Lung (tissue), 11 donors: ENCODE measurements at regions not wholly inside any gene's neighbourhood (a gene's known extent, or its start where the extent isn't known, plus 50 kb on each side); places are given as distances from the start of the nearest gene placed in this dataset.

Experiments used
- ATAC-seq: fragments of 200-7000 bp; cut with Tn5 transposase; one replicate; pipeline ENCODE4 v1.9.1; 2020; ENCODE audit warnings: moderate number of reproducible peaks; ENCODE audit not compliant: insufficient read depth, low FRiP score
- DNase-seq, 3 donors: peaks; one replicate each; pipeline ENCODE4 v3.0.0-alpha.2; 2013 to 2017
- H3K27ac ChIP-seq, 2 donors: one replicate each; pipeline ENCODE4 v1.5.1; 2013; ENCODE audit warnings: mild to moderate bottlenecking in 2 of 2, moderate library complexity in 2 of 2, control low read depth in 1 of 2, inconsistent platforms in 1 of 2, low read depth in 1 of 2, low read length in 1 of 2
- H3K27me3 ChIP-seq, 3 donors: one replicate each; pipeline ENCODE4 v1.5.1; 2013; ENCODE audit warnings: low read length in 2 of 3; ENCODE audit not compliant: control insufficient read depth in 3 of 3, insufficient read depth in 3 of 3
- H3K36me3 ChIP-seq, 4 donors: one replicate each; pipeline ENCODE4 v1.5.1; 2013; ENCODE audit warnings: low read length in 4 of 4, mild to moderate bottlenecking in 1 of 4, moderate library complexity in 1 of 4; ENCODE audit not compliant: control insufficient read depth in 4 of 4, insufficient read depth in 4 of 4
- H3K4me1 ChIP-seq, 5 donors: one replicate each; pipeline ENCODE4 v1.5.1; 2013; ENCODE audit warnings: low read length in 5 of 5, mild to moderate bottlenecking in 2 of 5, moderate library complexity in 1 of 5; ENCODE audit not compliant: control insufficient read depth in 5 of 5, insufficient read depth in 5 of 5
- H3K4me3 ChIP-seq: one replicate; pipeline ENCODE4 v1.5.1; 2013; ENCODE audit warnings: mild to moderate bottlenecking, control low read depth, moderate library complexity
- H3K9ac ChIP-seq, 2 donors: one replicate each; pipeline ENCODE4 v1.5.1; 2013; ENCODE audit warnings: low read length in 2 of 2, control low read depth in 1 of 2; ENCODE audit not compliant: insufficient read depth in 1 of 2
- H3K9me3 ChIP-seq, 4 donors: one replicate each; pipeline ENCODE4 v1.5.1; 2013; ENCODE audit warnings: low read length in 3 of 4, mild to moderate bottlenecking in 1 of 4, moderate library complexity in 1 of 4; ENCODE audit not compliant: control insufficient read depth in 4 of 4, insufficient read depth in 3 of 4
- WGBS, 2 donors: extraction: QIAGEN DNeasy Blood & Tissue Kit; methylation state at CpG; one replicate each; pipeline ENCODE4 v1.1.7; 2013; 5-methylcytosine and 5-hydroxymethylcytosine counted together
- TF ChIP-seq, protein P1 (sequence below): IDR thresholded peaks from 2 replicates; pipeline ENCODE4 v1.5.1; 2012; ENCODE audit warnings: mild to moderate bottlenecking; ENCODE audit errors: control extremely low read depth, extremely low read depth
- donor health status: control.
- donor health status: control.
- donor health status: Bipolar disorder and iron deficiency.
- donor health status: healthy.
- donor health status: DM: yes; HTN: yes; CAD: no.

- DNase-seq = peak in 1 of 3 donors; percentile 33
- Histone ChIP-seq H3K4me1 (peaks cover 0 to 38% (median 9%) of the 10 kb centered on the region in 5 donors), H3K9ac (peak overlapping the region in 1 of 2 donors; percentile 50), H3K36me3 (no peaks in the 10 kb centered on the region), H3K4me3 (no peak overlapping the region), H3K27me3 (peaks cover 0 to 4% (median 0%) of the 10 kb centered on the region in 3 donors), H3K27ac (no peak overlapping the region), H3K9me3 (no peaks in the 10 kb centered on the region)
- 83% methylated on average over 10 of the region's 10 CpGs for WGBS, 2 donors
- no peak for ATAC-seq
- TF ChIP-seq, protein P1, sequence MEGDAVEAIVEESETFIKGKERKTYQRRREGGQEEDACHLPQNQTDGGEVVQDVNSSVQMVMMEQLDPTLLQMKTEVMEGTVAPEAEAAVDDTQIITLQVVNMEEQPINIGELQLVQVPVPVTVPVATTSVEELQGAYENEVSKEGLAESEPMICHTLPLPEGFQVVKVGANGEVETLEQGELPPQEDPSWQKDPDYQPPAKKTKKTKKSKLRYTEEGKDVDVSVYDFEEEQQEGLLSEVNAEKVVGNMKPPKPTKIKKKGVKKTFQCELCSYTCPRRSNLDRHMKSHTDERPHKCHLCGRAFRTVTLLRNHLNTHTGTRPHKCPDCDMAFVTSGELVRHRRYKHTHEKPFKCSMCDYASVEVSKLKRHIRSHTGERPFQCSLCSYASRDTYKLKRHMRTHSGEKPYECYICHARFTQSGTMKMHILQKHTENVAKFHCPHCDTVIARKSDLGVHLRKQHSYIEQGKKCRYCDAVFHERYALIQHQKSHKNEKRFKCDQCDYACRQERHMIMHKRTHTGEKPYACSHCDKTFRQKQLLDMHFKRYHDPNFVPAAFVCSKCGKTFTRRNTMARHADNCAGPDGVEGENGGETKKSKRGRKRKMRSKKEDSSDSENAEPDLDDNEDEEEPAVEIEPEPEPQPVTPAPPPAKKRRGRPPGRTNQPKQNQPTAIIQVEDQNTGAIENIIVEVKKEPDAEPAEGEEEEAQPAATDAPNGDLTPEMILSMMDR = no peak
Observed at GRCh38 chr7:25392588-25393338, 164.5 kb upstream of the NPVF start.

DNA sequence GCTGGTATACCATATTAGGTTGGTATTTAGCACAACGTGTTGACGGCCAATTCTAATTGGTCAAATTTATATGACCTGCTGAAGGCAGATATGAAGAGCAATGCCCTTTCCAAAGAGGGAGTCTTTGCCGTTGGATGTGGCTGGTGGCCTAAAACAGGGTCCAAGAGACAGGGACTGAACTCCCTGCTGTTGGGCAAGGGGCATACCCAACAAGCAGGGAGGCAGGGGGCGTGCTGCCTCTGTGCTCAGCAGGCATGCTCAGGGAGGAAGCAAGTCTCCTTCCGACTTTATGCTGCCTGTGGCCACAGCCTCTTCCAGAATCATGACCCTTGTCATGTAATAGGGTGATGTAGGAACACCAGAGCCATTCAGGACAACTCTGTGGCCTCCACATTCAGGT is 167.7 kb upstream of the NPVF start:
- 88 to 93% methylated on average over 5 of the region's 5 CpGs for WGBS, 2 donors
- no peak overlapping the region for H3K4me3 ChIP-seq
- TF ChIP-seq, protein P1 = no peak
- DNase-seq = no peak
- no peaks in the 10 kb centered on the region for H3K27me3 ChIP-seq
- peaks cover 0 to 32% (median 9%) of the 10 kb centered on the region in 5 donors for H3K4me1 ChIP-seq
- no peak for ATAC-seq
- no peaks in the 10 kb centered on the region for H3K36me3 ChIP-seq
- no peaks in the 10 kb centered on the region for H3K9me3 ChIP-seq
- no peak overlapping the region for H3K9ac ChIP-seq
- no peak overlapping the region for H3K27ac ChIP-seq

DNA sequence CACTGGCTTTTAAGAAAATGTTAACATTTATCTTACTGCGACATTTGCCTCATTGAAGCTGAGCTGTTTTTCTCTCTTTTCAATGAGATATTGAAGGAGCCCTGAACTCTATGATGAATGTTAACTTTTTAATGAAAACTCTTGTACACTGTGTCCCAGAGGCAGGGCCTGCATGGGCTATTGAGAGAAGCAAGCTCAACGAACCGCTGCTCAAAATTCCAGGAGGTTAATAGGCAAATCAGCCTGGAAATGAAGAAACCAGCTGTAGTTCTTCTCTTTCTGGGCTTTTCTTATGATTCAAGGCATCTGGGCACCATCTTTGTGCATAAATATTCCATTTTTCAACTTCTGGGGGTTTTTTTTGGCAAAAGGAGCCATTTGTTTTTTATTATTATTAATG is 168.4 kb upstream of the NPVF start:
- DNase-seq (no peak), ATAC-seq (no peak)
- Histone ChIP-seq H3K9ac (no peak overlapping the region), H3K36me3 (no peaks in the 10 kb centered on the region), H3K27ac (no peak overlapping the region), H3K27me3 (no peaks in the 10 kb centered on the region), H3K4me3 (no peak overlapping the region), H3K4me1 (peaks cover 0 to 29% (median 9%) of the 10 kb centered on the region in 5 donors), H3K9me3 (no peaks in the 10 kb centered on the region)
- TF ChIP-seq, protein P1 = no peak
- 91 to 97% methylated on average over 3 of the region's 3 CpGs for WGBS, 2 donors
